HepG2 (cell line): ENCODE measurements at regions not wholly inside any gene's neighbourhood (a gene's known extent, or its start where the extent isn't known, plus 50 kb on each side); places are given as distances from the start of the nearest gene placed in this dataset.

ENCODE experiments used
- ATAC-seq: fragments of 200-7000 bp; cut with Tn5 transposase; 3 replicates; pipeline ENCODE4 v1.9.1; 2020; ENCODE audit warnings: mild to moderate bottlenecking, moderate library complexity
- BruUV-seq: library from RNA; stranded (reverse); fragments of 400-500 nt; replicated peaks from 2 replicates; lab custom pipeline; 2021; lab: Mats Ljungman, UMichigan
- CTCF ChIA-PET: fragments of 300-600 bp; formaldehyde crosslinking; extraction: SDS; loops from one replicate; lab custom pipeline; 2021; ENCODE audit warnings: low total read pairs, inconsistent platforms, low intra/inter-chr PET ratio; lab: Yijun Ruan, JAX
- POLR2A ChIA-PET: fragments of 350-600 bp; sonication (Branson Sonifier 250); formaldehyde crosslinking; loops from one replicate; lab custom pipeline; 2020; ENCODE audit warnings: antibody characterized with exemption, inconsistent platforms; lab: Yijun Ruan, JAX
- DNase-seq: peaks from one replicate; pipeline ENCODE4 v3.0.0-alpha.2; 2015; ENCODE audit warnings: low spot score
- FAIRE-seq: peaks from 3 replicates; lab custom pipeline; 2011; peaks lifted over from hg19 to GRCh38; lab: Jason Lieb, UNC
- H2AFZ ChIP-seq: one replicate; pipeline ENCODE4 v1.6.1; 2011; ENCODE audit warnings: low read length, inconsistent platforms
- H3K27ac ChIP-seq: fragments of 300-600 bp; 3 replicates; pipeline ENCODE4 v1.8.0; 2011; ENCODE audit warnings: mixed run types, mild to moderate bottlenecking, mixed read lengths, low read length, inconsistent platforms; ENCODE audit not compliant: insufficient read depth; ENCODE audit errors: extremely low read length
- H3K27me3 ChIP-seq, 2 experiments: fragments of 200-600 bp in 1 of 2; 2 replicates in 1 of 2; 3 replicates in 1 of 2; pipeline versions ENCODE4 v1.6.0 to v1.8.0; 2011; ENCODE audit warnings: low read length in 2 of 2, mild to moderate bottlenecking in 2 of 2, moderate library complexity in 2 of 2, inconsistent platforms in 1 of 2; ENCODE audit not compliant: insufficient read depth in 2 of 2, control insufficient read depth in 1 of 2
- H3K36me3 ChIP-seq, 2 experiments: fragments of 200-600 bp in 1 of 2; replicated peaks in 1 of 2; 2 replicates in 1 of 2; 3 replicates in 1 of 2; pipeline versions ENCODE4 v1.5.1 to v1.8.0; 2011; ENCODE audit warnings: low read length in 2 of 2, inconsistent platforms in 1 of 2; ENCODE audit not compliant: insufficient read depth in 2 of 2, control insufficient read depth in 1 of 2
- H3K4me1 ChIP-seq: 2 replicates; pipeline ENCODE4 v1.5.1; 2012; ENCODE audit warnings: low read length, inconsistent platforms; ENCODE audit not compliant: insufficient read depth
- H3K4me2 ChIP-seq: 2 replicates; pipeline ENCODE4 v1.6.0; 2011; ENCODE audit warnings: low read depth, low read length, inconsistent platforms
- H3K4me3 ChIP-seq, 3 experiments: fragments of 200-600 bp in 1 of 3; sonication (generic), shearing (Covaris generic) in 1 of 3; replicated peaks in 1 of 3; 2 replicates each; pipeline ENCODE4 v1.5.1; 2011 to 2016; ENCODE audit warnings: low read length in 3 of 3, inconsistent platforms in 2 of 3, low read depth in 2 of 3, mild to moderate bottlenecking in 2 of 3, control low read depth in 1 of 3, mixed read lengths in 1 of 3; ENCODE audit not compliant: insufficient read depth in 1 of 3
- H3K79me2 ChIP-seq: one replicate; pipeline ENCODE4 v1.6.1; 2011; ENCODE audit warnings: low read length, inconsistent platforms; ENCODE audit not compliant: insufficient read depth
- H3K9ac ChIP-seq: 2 replicates; pipeline ENCODE4 v1.6.0; 2011; ENCODE audit warnings: mild to moderate bottlenecking, low read depth, low read length, inconsistent platforms; ENCODE audit not compliant: insufficient read depth
- H3K9me3 ChIP-seq: 2 replicates; pipeline ENCODE4 v1.5.1; 2012; ENCODE audit warnings: mild to moderate bottlenecking, low read length
- H4K20me1 ChIP-seq: 2 replicates; pipeline ENCODE4 v1.6.0; 2011; ENCODE audit warnings: inconsistent platforms, mild to moderate bottlenecking, low read length, moderate library complexity; ENCODE audit not compliant: insufficient read depth
- BORCS8-MEF2B ChIP-seq: sonication (generic); formaldehyde crosslinking; IDR thresholded peaks from 2 replicates; pipeline ENCODE4 v1.8.0; 2022; ENCODE audit warnings: mild to moderate bottlenecking, missing genetic modification reagents
- GTF3A ChIP-seq: sonication (generic); formaldehyde crosslinking; conservative IDR thresholded peaks from 2 replicates; pipeline ENCODE4 v1.4.0; 2020; ENCODE audit warnings: mild to moderate bottlenecking, missing genetic modification reagents
- MLX ChIP-seq: IDR thresholded peaks from 2 replicates; pipeline ENCODE4 v1.6.1; 2016
- MLXIP ChIP-seq: sonication (generic); formaldehyde crosslinking; IDR thresholded peaks from 2 replicates; pipeline ENCODE4 v1.9.0; 2021; ENCODE audit warnings: missing genetic modification reagents, borderline replicate concordance
- PLSCR1 ChIP-seq: sonication (generic); formaldehyde crosslinking; IDR thresholded peaks from 2 replicates; pipeline ENCODE4 v1.5.0; 2020; ENCODE audit warnings: missing genetic modification reagents, mild to moderate bottlenecking, borderline replicate concordance
- RBM22 ChIP-seq: fragments of 200-400 bp; formaldehyde crosslinking; optimal IDR thresholded peaks from 2 replicates; pipeline ENCODE3; 2017; ENCODE audit warnings: mild to moderate bottlenecking, low read length, moderate library complexity
- ZNF30 ChIP-seq: sonication (generic); formaldehyde crosslinking; IDR thresholded peaks from 2 replicates; pipeline ENCODE4 v1.5.0; 2020; ENCODE audit warnings: mild to moderate bottlenecking, missing genetic modification reagents
- ZNF512 ChIP-seq: sonication (generic); formaldehyde crosslinking; IDR thresholded peaks from 2 replicates; pipeline ENCODE4 v1.4.0; 2020; ENCODE audit warnings: mild to moderate bottlenecking, missing genetic modification reagents
- WGBS: methylation state at CpG from one replicate; pipeline ENCODE4 v1.1.6; 2017; ENCODE audit warnings: low lambda C conversion rate; 5-methylcytosine and 5-hydroxymethylcytosine counted together
- in situ Hi-C: cut with HindIII; loops from 2 replicates; pipeline ENCODE4 v1.10.0; 2017; ENCODE audit warnings: low pct_unique_long_range_greater_than_20kb; ENCODE audit not compliant: extremely low pct_ligation_motif_present
- intact Hi-C: fragments of 100-400 bp; cut with micrococcal nuclease; formaldehyde crosslinking; loops from one replicate; pipeline ENCODE4 v1.10.0; 2022; ENCODE audit not compliant: unreplicated experiment

GRCh38 chr6:18976966-18977365, 589.8 kb downstream of the RNF144B start:
- CTCF ChIA-PET = no interaction called here
- POLR2A ChIA-PET = no interaction called here
- no peaks in the 10 kb centered on the region for H3K27me3 ChIP-seq

More at GRCh38 chr6:18976966-18977365, 589.8 kb downstream of the RNF144B start:
- BruUV-seq = no TSS peak
- no peaks in the 10 kb centered on the region for H4K20me1 ChIP-seq
- DNase-seq (no peak), ATAC-seq (no peak), FAIRE-seq (no peak)
- no peaks in the 10 kb centered on the region for H3K4me1 ChIP-seq
- intact Hi-C loops (no loop called here), in situ Hi-C loops (no loop called here)
- no peak overlapping the region for H3K4me2 ChIP-seq
- no peaks in the 10 kb centered on the region for H3K79me2 ChIP-seq
- no peak overlapping the region for H2AFZ ChIP-seq
- peaks cover 4% of the 10 kb centered on the region; the same call in 1 of the 2 replicates for H3K9me3 ChIP-seq
- H3K9ac ChIP-seq = no peak overlapping the region
- 3% methylated on average over 1 of the region's 1 CpG for WGBS
- TF ChIP-seq RBM22 (no peak), ZNF30 (CRISPR knock-in tag) (no peak), MLXIP (CRISPR knock-in tag) (no peak), BORCS8-MEF2B (no peak), MLX (CRISPR knock-in tag) (no peak), PLSCR1 (CRISPR knock-in tag) (no peak), ZNF512 (CRISPR knock-in tag) (no peak), GTF3A (CRISPR knock-in tag) (no peak)
- H3K27ac ChIP-seq = no peak overlapping the region
- H3K4me3 ChIP-seq = no peak overlapping the region
- no peaks in the 10 kb centered on the region for H3K36me3 ChIP-seq
